AG04449 (cell line): ENCODE measurements at regions not wholly inside any gene's neighbourhood (a gene's known extent, or its start where the extent isn't known, plus 50 kb on each side); places are given as distances from the start of the nearest gene placed in this dataset.

Experiments used
- CTCF ChIA-PET: fragments of 350-600 bp; formaldehyde crosslinking; extraction: SDS; loops from one replicate; lab custom pipeline; 2021; ENCODE audit warnings: antibody characterized with exemption; lab: Yijun Ruan, JAX
- POLR2A ChIA-PET: fragments of 400-600, 350-600 bp; formaldehyde crosslinking; extraction: SDS; loops from one replicate; lab custom pipeline; 2020; ENCODE audit warnings: antibody characterized with exemption, inconsistent platforms; lab: Yijun Ruan, JAX
- DNase-seq: peaks from one replicate; pipeline ENCODE4 v3.0.0-alpha.2; 2010; ENCODE audit warnings: low read depth, low spot score
- H3K4me3 ChIP-seq: 2 replicates; pipeline ENCODE4 v1.5.1; 2011; ENCODE audit warnings: low read depth, mild to moderate bottlenecking, control low read depth, low read length
- TF ChIP-seq, protein P1 (sequence below): IDR thresholded peaks from one replicate; pipeline ENCODE4 v1.5.1; 2011; ENCODE audit warnings: mild to moderate bottlenecking, moderate library complexity, low read length, control low read depth, inconsistent platforms; ENCODE audit not compliant: insufficient read depth; ENCODE audit errors: missing control alignments

DNA sequence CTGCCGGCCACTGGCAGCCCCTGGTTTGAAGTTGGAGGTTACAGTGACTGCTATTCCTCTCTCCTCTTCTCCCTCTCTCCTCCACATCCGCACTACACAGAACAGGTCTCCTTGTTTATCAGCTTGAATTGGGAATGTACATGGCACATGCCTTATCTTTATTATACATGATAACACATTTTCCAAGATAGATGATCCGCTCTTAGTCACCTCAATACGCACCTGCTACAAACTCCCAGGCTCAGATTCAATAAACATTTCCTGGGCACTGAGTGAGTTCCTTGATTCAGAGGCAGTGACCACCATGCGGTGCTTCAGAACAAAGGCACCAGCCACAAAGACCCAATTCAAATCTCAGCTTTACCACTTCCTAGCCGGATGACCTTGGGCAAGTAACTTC, 227.7 kb downstream of the TSHZ3 start:
- TF ChIP-seq, protein P1, sequence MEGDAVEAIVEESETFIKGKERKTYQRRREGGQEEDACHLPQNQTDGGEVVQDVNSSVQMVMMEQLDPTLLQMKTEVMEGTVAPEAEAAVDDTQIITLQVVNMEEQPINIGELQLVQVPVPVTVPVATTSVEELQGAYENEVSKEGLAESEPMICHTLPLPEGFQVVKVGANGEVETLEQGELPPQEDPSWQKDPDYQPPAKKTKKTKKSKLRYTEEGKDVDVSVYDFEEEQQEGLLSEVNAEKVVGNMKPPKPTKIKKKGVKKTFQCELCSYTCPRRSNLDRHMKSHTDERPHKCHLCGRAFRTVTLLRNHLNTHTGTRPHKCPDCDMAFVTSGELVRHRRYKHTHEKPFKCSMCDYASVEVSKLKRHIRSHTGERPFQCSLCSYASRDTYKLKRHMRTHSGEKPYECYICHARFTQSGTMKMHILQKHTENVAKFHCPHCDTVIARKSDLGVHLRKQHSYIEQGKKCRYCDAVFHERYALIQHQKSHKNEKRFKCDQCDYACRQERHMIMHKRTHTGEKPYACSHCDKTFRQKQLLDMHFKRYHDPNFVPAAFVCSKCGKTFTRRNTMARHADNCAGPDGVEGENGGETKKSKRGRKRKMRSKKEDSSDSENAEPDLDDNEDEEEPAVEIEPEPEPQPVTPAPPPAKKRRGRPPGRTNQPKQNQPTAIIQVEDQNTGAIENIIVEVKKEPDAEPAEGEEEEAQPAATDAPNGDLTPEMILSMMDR: no peak
- ChIA-PET POLR2A (no interaction called here), CTCF (interaction anchor here (2.5 kb wide), 1 partner anchor 11 kb away, joined by 9 read pairs; no protein-coding TSS in a partner anchor)
- DNase-seq: no peak
- no peak overlapping the region for H3K4me3 ChIP-seq

DNA sequence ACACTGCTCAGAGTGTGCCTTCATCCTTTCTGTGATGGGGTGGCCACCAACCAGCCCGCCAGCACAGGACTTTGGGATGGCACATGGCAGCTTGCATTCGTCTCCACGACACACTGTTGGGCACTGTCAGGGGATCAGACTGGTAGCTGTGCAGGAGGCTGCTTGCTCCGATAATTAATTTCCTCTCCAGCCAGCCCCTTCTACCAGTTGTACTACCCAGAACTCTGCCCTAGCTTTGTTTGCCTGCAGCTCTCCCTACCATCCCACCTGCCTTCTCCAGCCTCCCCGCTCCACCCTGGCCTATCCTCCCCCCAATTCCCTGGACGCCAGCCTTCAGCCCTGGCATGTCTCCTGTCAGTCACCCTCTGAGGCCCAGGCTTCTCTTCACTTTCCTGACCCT, 228.3 kb downstream of the TSHZ3 start:
- no peak overlapping the region for H3K4me3 ChIP-seq
- POLR2A ChIA-PET: no interaction called here
- TF ChIP-seq, protein P1: no peak
- no peak for DNase-seq
- CTCF ChIA-PET: interaction anchor here (2.5 kb wide), 1 partner anchor 11 kb away, joined by 9 read pairs; no protein-coding TSS in a partner anchor

DNA sequence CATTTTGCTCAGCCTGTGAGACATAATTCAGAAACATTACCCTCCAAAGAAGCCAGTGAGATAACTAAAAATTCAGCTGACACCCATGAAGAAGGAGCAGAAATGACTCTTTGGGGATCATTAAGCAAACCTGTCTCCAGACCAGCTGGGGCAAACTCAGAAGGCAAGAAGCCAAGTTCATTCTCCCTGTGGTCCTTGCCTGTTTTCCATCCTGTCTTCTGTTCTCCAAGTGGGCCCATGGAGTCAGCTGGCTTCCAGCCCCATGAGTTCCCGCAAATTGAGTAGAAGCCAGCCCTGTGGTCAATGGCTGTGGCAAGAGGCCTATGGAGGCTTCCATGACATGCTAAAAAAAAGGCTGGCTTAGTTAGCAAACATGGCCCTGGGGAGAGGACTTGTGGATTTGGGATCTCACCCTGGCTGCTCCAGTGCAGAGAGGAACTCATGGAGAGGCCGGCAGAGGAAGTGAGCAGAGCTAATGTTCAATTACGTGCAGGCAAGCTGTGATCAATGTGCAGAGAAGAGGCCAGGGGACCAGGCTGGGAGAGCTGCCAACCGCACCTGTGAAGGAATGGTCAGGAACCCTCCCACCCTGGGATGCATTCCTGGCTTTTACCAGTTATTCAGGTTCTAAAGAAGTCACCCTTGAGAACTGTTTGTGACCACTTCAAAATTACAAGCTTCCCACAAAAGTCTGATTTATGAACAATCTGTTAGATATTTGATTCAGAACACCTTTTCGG, 229.1 kb downstream of the TSHZ3 start:
- H3K4me3 ChIP-seq: no peak overlapping the region
- ChIA-PET CTCF (interaction anchor here (2.5 kb wide), 1 partner anchor 10 kb away, joined by 9 read pairs; no protein-coding TSS in a partner anchor), POLR2A (no interaction called here)
- DNase-seq: no peak
- TF ChIP-seq, protein P1: no peak

DNA sequence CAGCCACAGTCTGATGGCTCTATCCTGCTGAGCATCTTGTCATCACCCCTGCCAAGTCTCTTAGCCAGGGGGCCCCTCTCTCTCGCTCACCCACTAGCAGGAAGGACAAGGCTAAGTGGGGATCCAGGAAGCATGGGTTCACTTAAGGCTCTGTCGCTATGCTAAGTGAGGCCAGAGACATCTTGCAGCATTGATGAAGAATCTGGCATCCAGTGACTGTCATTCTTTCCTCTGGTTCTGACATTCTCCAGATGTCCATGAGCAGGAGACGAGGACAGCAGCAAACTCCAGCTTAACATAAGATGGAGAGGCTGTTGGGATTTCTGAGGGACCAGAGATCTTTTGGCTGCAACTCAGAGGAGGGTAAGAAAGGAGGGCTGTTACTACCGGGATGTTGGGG, 230.2 kb downstream of the TSHZ3 start:
- POLR2A ChIA-PET: no interaction called here
- TF ChIP-seq, protein P1: no peak
- CTCF ChIA-PET: interaction anchor here (1.0 to 2.5 kb wide), 2 partner anchors 9 to 16 kb away, joined by 3 to 9 read pairs; no protein-coding TSS in a partner anchor
- no peak for DNase-seq
- no peak overlapping the region for H3K4me3 ChIP-seq

DNA sequence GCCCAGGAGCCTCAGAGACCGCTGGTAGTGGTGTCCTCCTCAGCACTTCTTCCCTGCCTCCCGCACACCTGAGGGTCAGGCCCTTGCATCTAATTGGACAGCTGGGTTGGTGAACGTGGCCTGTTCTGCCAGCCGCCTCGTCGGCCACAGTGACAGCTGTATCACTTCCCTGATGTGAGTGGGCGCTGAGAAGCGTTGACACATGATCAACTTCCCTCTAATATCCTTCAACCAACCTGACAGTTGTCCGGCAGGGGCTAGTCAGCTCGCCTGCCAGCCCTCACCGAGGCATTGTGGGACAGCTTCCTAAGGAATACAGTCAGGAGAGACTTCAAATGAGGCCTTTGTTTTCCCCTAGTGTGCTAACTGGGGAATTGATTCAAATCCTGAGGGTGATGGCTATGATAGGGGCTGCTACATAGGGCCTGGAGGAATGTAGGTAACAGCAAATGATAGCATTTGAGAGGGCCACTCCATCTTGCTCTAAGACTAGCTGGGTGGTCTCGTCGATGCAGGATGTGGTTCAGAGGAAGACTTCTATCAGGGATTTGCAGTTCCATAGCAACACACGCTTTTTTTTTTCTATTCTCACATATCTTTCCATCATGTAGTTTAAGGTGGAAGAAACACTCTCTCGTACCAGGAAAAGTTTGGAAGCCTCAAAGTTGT, 230.8 kb downstream of the TSHZ3 start:
- DNase-seq: no peak
- ChIA-PET POLR2A (no interaction called here), CTCF (interaction anchor here (1.0 kb wide), 1 partner anchor 15 kb away, joined by 3 read pairs; no protein-coding TSS in a partner anchor)
- no peak overlapping the region for H3K4me3 ChIP-seq
- TF ChIP-seq, protein P1: no peak

DNA sequence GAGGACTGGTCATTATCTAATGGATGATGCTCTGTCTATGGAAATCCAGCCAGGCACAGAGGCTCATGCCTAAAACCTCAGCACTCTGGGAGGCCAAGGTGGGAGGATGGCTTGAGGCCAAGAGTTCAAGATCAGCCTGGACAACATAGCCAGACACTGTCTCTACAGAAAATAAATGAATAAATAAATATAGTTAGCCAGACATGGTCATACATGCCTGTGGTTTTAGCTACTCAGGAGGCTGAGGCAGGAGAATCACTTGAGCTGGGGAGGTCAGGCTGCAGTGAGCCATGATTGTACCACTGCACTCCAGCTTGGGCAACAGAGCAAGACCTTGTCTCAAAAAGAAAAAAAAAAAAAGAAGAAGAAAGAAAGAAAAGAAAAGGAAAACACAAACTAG, 234.7 kb downstream of the TSHZ3 start:
- TF ChIP-seq, protein P1: no peak
- ChIA-PET POLR2A (interaction anchor here (0.6 kb wide), 1 partner anchor 88 kb away, joined by 3 read pairs; no protein-coding TSS in a partner anchor), CTCF (interaction anchor here (0.8 kb wide), 1 partner anchor 36 kb away, joined by 3 read pairs; no protein-coding TSS in a partner anchor)
- no peak overlapping the region for H3K4me3 ChIP-seq
- no peak for DNase-seq
